Stomach (tissue), 4 donors: ENCODE measurements at regions not wholly inside any gene's neighbourhood (a gene's known extent, or its start where the extent isn't known, plus 50 kb on each side); places are given as distances from the start of the nearest gene placed in this dataset.

Experiments used
- CTCF ChIP-seq, 7 experiments: fragments of 450-650 bp in 4 of 7; fragments of 200-600 bp in 3 of 7; sonication (generic) in 3 of 7; IDR thresholded peaks; one replicate each; pipeline ENCODE4 v1.5.1; 2016 to 2019; ENCODE audit warnings: antibody characterized with exemption in 7 of 7, control low read depth in 2 of 7, mild to moderate bottlenecking in 1 of 7
- POLR2A ChIP-seq, 4 donors: fragments of 450-650 bp; IDR thresholded peaks; one replicate each; pipeline ENCODE4 v1.6.1; 2016; ENCODE audit warnings: antibody characterized with exemption in 4 of 4, control low read depth in 2 of 4, mild to moderate bottlenecking in 1 of 4, moderate library complexity in 1 of 4
- POLR2AphosphoS5 ChIP-seq, 3 donors: sonication (generic); formaldehyde crosslinking; IDR thresholded peaks; one replicate each; pipeline ENCODE4 v1.6.1; 2016; ENCODE audit warnings: antibody characterized with exemption in 3 of 3

GRCh38 chr14:82394916-82395315 lies 861.3 kb upstream of the SEL1L start:
- TF ChIP-seq POLR2A (IDR thresholded peaks at IDR 0.05), result no peak
- no peak for TF ChIP-seq CTCF (IDR thresholded peaks at IDR 0.05)
- TF ChIP-seq POLR2AphosphoS5 (IDR thresholded peaks at IDR 0.05), result no peak
